Bone marrow (tissue), 2 donors: ENCODE measurements at regions not wholly inside any gene's neighbourhood (a gene's known extent, or its start where the extent isn't known, plus 50 kb on each side); places are given as distances from the start of the nearest gene placed in this dataset.

Experiments
- DNase-seq, 2 donors: peaks; one replicate each; lab custom pipeline; 2025; lab: John Stamatoyannopoulos, UW

- DNase-seq = no peak
Measured at GRCh38 chr2:106629981-106630380, 142.8 kb downstream of the CD8B2 start.

- DNase-seq = no peak
Measured at GRCh38 chr2:106631281-106631680, 144.1 kb downstream of the CD8B2 start.

- no peak for DNase-seq
Measured at GRCh38 chr2:106638043-106638442, 150.9 kb downstream of the CD8B2 start.

GRCh38 chr2:106638580-106638979, 151.4 kb downstream of the CD8B2 start:
- DNase-seq = no peak

- no peak for DNase-seq
Measured at GRCh38 chr2:106642679-106643078, 155.5 kb downstream of the CD8B2 start.

- no peak for DNase-seq
Measured at GRCh38 chr2:106644623-106645022, 157.5 kb downstream of the CD8B2 start.

- DNase-seq = no peak
Measured at GRCh38 chr2:106646605-106647004, 159.4 kb downstream of the CD8B2 start.

GRCh38 chr2:106649306-106649705, 162.1 kb downstream of the CD8B2 start:
- DNase-seq = no peak

GRCh38 chr2:106653465-106653864, 166.3 kb downstream of the CD8B2 start:
- DNase-seq = no peak

GRCh38 chr2:106658616-106659015, 171.5 kb downstream of the CD8B2 start:
- no peak for DNase-seq

GRCh38 chr2:106664669-106665068, 177.5 kb downstream of the CD8B2 start:
- DNase-seq = no peak

GRCh38 chr2:106667478-106668070, 180.4 kb downstream of the CD8B2 start:
- DNase-seq = no peak

GRCh38 chr2:106685180-106685897, 198.2 kb downstream of the CD8B2 start:
- DNase-seq = no peak

- no peak for DNase-seq
Measured at GRCh38 chr2:106686814-106687213, 199.2 kb downstream of the ST6GAL2 start.

GRCh38 chr2:106694964-106695470, 190.9 kb downstream of the ST6GAL2 start:
- DNase-seq = no peak

- no peak for DNase-seq
Measured at GRCh38 chr2:106695919-106696318, 190.0 kb downstream of the ST6GAL2 start.

GRCh38 chr2:106700616-106701015, 185.4 kb downstream of the ST6GAL2 start:
- no peak for DNase-seq

GRCh38 chr2:106701203-106702022, 184.6 kb downstream of the ST6GAL2 start:
- DNase-seq = no peak

GRCh38 chr2:106703161-106703560, 182.8 kb downstream of the ST6GAL2 start:
- DNase-seq = no peak

- no peak for DNase-seq
Measured at GRCh38 chr2:106704798-106705197, 181.2 kb downstream of the ST6GAL2 start.

- DNase-seq = no peak
Measured at GRCh38 chr2:106705877-106706276, 180.1 kb downstream of the ST6GAL2 start.

GRCh38 chr2:106706283-106706682, 179.7 kb downstream of the ST6GAL2 start:
- DNase-seq = no peak

- no peak for DNase-seq
Measured at GRCh38 chr2:106708209-106708608, 177.8 kb downstream of the ST6GAL2 start.
